ENCODE measurements at regions not wholly inside any gene's neighbourhood (a gene's known extent, or its start where the extent isn't known, plus 50 kb on each side); places are given as distances from the start of the nearest gene placed in this dataset.

- no peak for TF ChIP-seq POLR2A (IDR thresholded peaks at IDR 0.05)
- TF ChIP-seq CTCF (IDR thresholded peaks at IDR 0.05) = peak in 3 of 7 experiments; percentile 18 to 35 (median 27)
These were observed 93.6 kb upstream of the COL1A2 start for GRCh38 chr7:94301024-94301586.
